ENCODE measurements at regions not wholly inside any gene's neighbourhood (a gene's known extent, or its start where the extent isn't known, plus 50 kb on each side); places are given as distances from the start of the nearest gene placed in this dataset.
"Not testable (repeated sequence)": the region's sequence is repeated elsewhere in the genome, so short reads cannot be mapped to it uniquely, and the experiment has no call there.

DNA sequence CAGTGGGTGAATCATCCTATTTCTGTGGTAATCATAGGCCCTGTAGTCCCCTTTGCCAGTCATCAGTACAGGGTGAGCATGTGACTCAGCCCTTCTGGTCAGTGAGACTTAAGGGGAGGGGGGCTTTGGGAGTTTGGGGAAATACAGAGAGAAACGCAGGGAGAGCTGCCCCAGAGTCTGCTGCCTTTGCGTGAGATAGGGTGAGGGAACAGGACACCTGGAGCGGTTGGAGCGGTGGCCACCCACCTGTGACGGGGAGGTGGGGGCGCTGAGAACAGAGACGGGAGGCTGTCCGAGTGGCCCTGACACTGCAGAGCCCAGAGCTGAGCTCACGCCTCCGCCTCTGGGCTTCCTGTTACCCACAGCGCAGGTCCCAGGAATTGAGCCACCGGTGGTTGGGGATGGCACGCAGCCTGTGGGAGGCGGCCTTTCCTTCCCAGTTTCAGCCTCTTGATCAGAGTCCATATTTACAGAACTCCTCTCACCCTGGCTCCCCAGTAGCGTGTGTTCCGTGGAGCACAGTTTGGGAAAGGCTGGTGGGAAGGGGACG, 92.0 kb upstream of the ERCC6L2 start:
- Histone ChIP-seq H3K4me1 (ENCODE audit: control insufficient read depth, insufficient read depth, low read length) (no peaks in the 10 kb centered on the region), H3K9me3 (ENCODE audit: control insufficient read depth, low read length) (no peaks in the 10 kb centered on the region), H3K27me3 (ENCODE audit: control insufficient read depth, insufficient read depth, low read length, poor library complexity, severe bottlenecking) (no peaks in the 10 kb centered on the region), H3K4me3 (ENCODE audit: low read length) (no peak overlapping the region), H3K27ac (ENCODE audit: low read depth, low read length) (no peak overlapping the region), H3K9ac (ENCODE audit: extremely low read depth, low read length, poor library complexity, severe bottlenecking) (no peak overlapping the region), H3K36me3 (ENCODE audit: control insufficient read depth, insufficient read depth, low read length) (no peaks in the 10 kb centered on the region)
- H3K27ac Mint-ChIP-seq: no peak overlapping the region
- TF ChIP-seq, protein P1, sequence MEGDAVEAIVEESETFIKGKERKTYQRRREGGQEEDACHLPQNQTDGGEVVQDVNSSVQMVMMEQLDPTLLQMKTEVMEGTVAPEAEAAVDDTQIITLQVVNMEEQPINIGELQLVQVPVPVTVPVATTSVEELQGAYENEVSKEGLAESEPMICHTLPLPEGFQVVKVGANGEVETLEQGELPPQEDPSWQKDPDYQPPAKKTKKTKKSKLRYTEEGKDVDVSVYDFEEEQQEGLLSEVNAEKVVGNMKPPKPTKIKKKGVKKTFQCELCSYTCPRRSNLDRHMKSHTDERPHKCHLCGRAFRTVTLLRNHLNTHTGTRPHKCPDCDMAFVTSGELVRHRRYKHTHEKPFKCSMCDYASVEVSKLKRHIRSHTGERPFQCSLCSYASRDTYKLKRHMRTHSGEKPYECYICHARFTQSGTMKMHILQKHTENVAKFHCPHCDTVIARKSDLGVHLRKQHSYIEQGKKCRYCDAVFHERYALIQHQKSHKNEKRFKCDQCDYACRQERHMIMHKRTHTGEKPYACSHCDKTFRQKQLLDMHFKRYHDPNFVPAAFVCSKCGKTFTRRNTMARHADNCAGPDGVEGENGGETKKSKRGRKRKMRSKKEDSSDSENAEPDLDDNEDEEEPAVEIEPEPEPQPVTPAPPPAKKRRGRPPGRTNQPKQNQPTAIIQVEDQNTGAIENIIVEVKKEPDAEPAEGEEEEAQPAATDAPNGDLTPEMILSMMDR (conservative IDR thresholded peaks at IDR 0.05): no peak
- H3K4me3 Mint-ChIP-seq: no peak overlapping the region
- H3K4me1 Mint-ChIP-seq: peaks cover 12% of the 10 kb centered on the region
- no peaks in the 10 kb centered on the region for H3K36me3 Mint-ChIP-seq (ENCODE audit: low read depth)
- peaks cover 11% of the 10 kb centered on the region for H3K27me3 Mint-ChIP-seq (ENCODE audit: insufficient read depth)
- 95 to 98% methylated on average over 7 to 17 of the region's 17 CpGs for WGBS, 2 experiments (ENCODE audit: insufficient coverage in 1 of 2, insufficient read length in 1 of 2)
- H3K9me3 Mint-ChIP-seq: no peaks in the 10 kb centered on the region
- peak; percentile 48 for DNase-seq

DNA sequence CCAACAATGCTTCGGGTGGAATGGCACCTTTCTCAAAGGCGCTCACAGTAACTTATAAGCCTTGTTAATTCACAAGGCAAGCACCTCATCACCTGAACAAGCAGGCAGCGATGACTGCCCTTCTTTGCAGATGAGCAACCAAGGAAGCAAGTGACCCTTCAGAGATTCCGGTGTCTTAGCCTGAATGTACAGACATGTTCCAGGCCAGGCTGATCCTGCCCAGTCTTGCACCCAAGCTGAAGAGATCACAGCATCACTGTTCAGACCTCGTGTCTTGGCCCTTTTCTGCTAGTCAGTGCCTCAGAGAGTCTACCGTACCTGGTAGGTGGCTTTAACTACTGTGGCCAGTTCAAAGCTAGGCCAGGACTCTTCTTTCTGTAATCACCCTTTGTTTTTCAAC, 94.7 kb upstream of the ERCC6L2 start:
- 94 to 97% methylated on average over 5 to 6 of the region's 6 CpGs for WGBS, 2 experiments (ENCODE audit: insufficient coverage in 1 of 2, insufficient read length in 1 of 2)
- no peaks in the 10 kb centered on the region for H3K36me3 ChIP-seq (ENCODE audit: control insufficient read depth, insufficient read depth, low read length)
- no peaks in the 10 kb centered on the region for H3K9me3 ChIP-seq (ENCODE audit: control insufficient read depth, low read length)
- Mint-ChIP-seq H3K4me1 (no peaks in the 10 kb centered on the region), H3K9me3 (no peaks in the 10 kb centered on the region), H3K27ac (no peak overlapping the region), H3K27me3 (ENCODE audit: insufficient read depth) (peaks cover 5% of the 10 kb centered on the region), H3K4me3 (no peak overlapping the region), H3K36me3 (ENCODE audit: low read depth) (no peaks in the 10 kb centered on the region)
- H3K4me1 ChIP-seq (ENCODE audit: control insufficient read depth, insufficient read depth, low read length): no peaks in the 10 kb centered on the region
- no peak overlapping the region for H3K9ac ChIP-seq (ENCODE audit: extremely low read depth, low read length, poor library complexity, severe bottlenecking)
- no peaks in the 10 kb centered on the region for H3K27me3 ChIP-seq (ENCODE audit: control insufficient read depth, insufficient read depth, low read length, poor library complexity, severe bottlenecking)
- no peak for DNase-seq
- H3K4me3 ChIP-seq (ENCODE audit: low read length): no peak overlapping the region
- TF ChIP-seq, protein P1 (conservative IDR thresholded peaks at IDR 0.05): no peak
- H3K27ac ChIP-seq (ENCODE audit: low read depth, low read length): no peak overlapping the region

DNA sequence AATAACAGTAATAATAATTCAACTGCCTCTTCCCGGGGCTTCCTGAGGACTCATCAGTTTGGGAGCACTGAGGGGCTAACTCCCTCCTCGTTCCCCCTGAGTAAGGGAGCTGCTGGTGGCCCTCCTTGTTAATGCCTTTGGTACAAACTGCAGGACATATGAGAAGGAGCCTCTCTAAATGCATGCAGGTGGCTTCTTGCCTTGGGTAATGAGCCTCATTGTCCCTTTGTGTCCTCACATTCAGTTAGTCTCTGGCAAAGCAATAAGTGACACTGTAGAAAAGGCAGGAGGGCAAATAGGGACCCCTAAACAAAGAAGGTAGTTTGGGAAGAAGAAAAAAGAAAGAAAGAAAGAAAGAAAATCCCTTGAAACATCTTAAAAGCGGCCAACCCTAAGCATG, 95.4 kb upstream of the ERCC6L2 start:
- Histone ChIP-seq H3K9me3 (ENCODE audit: control insufficient read depth, low read length) (no peaks in the 10 kb centered on the region), H3K4me3 (ENCODE audit: low read length) (no peak overlapping the region), H3K36me3 (ENCODE audit: control insufficient read depth, insufficient read depth, low read length) (no peaks in the 10 kb centered on the region), H3K27me3 (ENCODE audit: control insufficient read depth, insufficient read depth, low read length, poor library complexity, severe bottlenecking) (no peaks in the 10 kb centered on the region), H3K27ac (ENCODE audit: low read depth, low read length) (no peak overlapping the region), H3K4me1 (ENCODE audit: control insufficient read depth, insufficient read depth, low read length) (no peaks in the 10 kb centered on the region), H3K9ac (ENCODE audit: extremely low read depth, low read length, poor library complexity, severe bottlenecking) (no peak overlapping the region)
- Mint-ChIP-seq H3K36me3 (ENCODE audit: low read depth) (no peaks in the 10 kb centered on the region), H3K27me3 (ENCODE audit: insufficient read depth) (peaks cover 5% of the 10 kb centered on the region), H3K4me1 (no peaks in the 10 kb centered on the region), H3K9me3 (no peaks in the 10 kb centered on the region), H3K4me3 (no peak overlapping the region), H3K27ac (no peak overlapping the region)
- TF ChIP-seq, protein P1 (conservative IDR thresholded peaks at IDR 0.05): no peak
- WGBS, 2 experiments (ENCODE audit: insufficient coverage in 1 of 2, insufficient read length in 1 of 2): 89 to 91% methylated on average over 1 to 3 of the region's 3 CpGs
- no peak for DNase-seq

DNA sequence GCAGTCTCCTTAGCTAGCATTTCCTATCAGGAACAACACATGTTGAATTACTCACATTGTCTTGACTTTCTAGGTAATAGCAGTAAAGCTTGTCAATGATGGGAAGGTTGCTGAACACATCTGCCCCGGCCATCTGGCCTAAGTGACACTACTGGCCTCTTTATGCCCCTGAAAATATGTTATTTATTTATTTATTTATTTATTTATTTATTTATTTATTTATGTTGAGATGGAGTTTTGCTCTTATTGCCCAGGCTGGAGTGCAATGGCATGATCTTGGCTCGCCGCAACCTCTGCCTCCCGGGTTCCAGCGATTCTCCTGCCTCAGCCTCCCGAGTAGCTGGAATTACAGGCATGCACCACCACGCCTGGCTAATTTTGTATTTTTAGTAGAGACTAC, 95.9 kb upstream of the ERCC6L2 start:
- not testable (repeated sequence) for H3K9me3 ChIP-seq (ENCODE audit: control insufficient read depth, low read length); H3K36me3 Mint-ChIP-seq (ENCODE audit: low read depth); DNase-seq; H3K9ac ChIP-seq (ENCODE audit: extremely low read depth, low read length, poor library complexity, severe bottlenecking); H3K9me3 Mint-ChIP-seq; H3K27ac ChIP-seq (ENCODE audit: low read depth, low read length); H3K27me3 ChIP-seq (ENCODE audit: control insufficient read depth, insufficient read depth, low read length, poor library complexity, severe bottlenecking); H3K4me3 Mint-ChIP-seq; H3K27me3 Mint-ChIP-seq (ENCODE audit: insufficient read depth); H3K4me1 Mint-ChIP-seq; H3K4me1 ChIP-seq (ENCODE audit: control insufficient read depth, insufficient read depth, low read length); H3K4me3 ChIP-seq (ENCODE audit: low read length); H3K27ac Mint-ChIP-seq; H3K36me3 ChIP-seq (ENCODE audit: control insufficient read depth, insufficient read depth, low read length)
- 83 to 97% methylated on average over 4 to 7 of the region's 7 CpGs for WGBS, 2 experiments (ENCODE audit: insufficient coverage in 1 of 2, insufficient read length in 1 of 2)
